Breast epithelium (tissue), 3 donors: ENCODE measurements at regions not wholly inside any gene's neighbourhood (a gene's known extent, or its start where the extent isn't known, plus 50 kb on each side); places are given as distances from the start of the nearest gene placed in this dataset.

Experiments
- CTCF ChIP-seq, 3 donors: fragments of 450-650 bp; IDR thresholded peaks; one replicate each; pipeline ENCODE4 v1.5.1; 2016 to 2017; ENCODE audit warnings: antibody characterized with exemption in 3 of 3, mild to moderate bottlenecking in 3 of 3, moderate library complexity in 3 of 3
- POLR2A ChIP-seq: fragments of 450-650 bp; IDR thresholded peaks from one replicate; pipeline ENCODE4 v1.6.1; 2016; ENCODE audit warnings: antibody characterized with exemption, mild to moderate bottlenecking, moderate library complexity

DNA sequence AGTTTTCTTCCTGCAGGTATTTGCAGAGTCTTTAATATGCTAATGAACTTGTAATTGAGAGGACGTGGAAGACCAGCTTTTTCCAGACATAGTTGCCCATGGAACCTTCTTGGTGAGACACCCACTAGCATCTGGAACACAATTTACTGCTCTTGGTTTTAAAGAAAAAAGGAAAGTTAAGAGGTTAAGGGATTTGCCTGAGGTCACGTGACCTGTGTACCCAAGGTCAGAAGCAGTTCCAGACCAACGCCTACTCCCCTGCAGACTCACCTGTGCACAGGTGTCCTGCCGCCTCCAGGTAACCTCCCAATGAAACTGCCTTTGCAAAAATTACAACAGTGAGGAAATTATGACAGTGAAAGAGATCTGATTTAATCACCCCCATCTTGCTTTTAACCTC lies 172.7 kb downstream of the ANAPC1 start:
- TF ChIP-seq CTCF (IDR thresholded peaks at IDR 0.05), result no peak
- no peak for TF ChIP-seq POLR2A
